ENCODE measurements at regions not wholly inside any gene's neighbourhood (a gene's known extent, or its start where the extent isn't known, plus 50 kb on each side); places are given as distances from the start of the nearest gene placed in this dataset.

DNA sequence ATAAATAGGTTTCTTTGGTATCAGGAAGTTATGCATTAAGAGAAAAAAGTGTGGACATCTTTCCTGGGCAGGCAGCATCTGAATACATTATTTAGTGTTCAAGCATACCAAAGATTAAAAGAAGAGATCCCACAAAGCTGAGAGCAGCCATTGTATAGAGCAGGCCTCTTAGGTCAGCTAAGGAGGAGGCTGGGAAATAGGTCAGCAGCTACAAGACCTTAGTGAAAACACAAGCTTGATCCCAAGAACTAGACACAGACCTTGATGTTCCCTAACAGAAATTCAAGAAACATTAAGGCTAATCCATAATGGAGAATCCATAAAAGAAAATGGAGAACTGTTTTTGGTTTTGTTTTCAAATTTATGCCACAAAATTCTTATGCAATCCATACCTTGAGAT lies 135.3 kb upstream of the DPT start:
- TF ChIP-seq, protein P1, sequence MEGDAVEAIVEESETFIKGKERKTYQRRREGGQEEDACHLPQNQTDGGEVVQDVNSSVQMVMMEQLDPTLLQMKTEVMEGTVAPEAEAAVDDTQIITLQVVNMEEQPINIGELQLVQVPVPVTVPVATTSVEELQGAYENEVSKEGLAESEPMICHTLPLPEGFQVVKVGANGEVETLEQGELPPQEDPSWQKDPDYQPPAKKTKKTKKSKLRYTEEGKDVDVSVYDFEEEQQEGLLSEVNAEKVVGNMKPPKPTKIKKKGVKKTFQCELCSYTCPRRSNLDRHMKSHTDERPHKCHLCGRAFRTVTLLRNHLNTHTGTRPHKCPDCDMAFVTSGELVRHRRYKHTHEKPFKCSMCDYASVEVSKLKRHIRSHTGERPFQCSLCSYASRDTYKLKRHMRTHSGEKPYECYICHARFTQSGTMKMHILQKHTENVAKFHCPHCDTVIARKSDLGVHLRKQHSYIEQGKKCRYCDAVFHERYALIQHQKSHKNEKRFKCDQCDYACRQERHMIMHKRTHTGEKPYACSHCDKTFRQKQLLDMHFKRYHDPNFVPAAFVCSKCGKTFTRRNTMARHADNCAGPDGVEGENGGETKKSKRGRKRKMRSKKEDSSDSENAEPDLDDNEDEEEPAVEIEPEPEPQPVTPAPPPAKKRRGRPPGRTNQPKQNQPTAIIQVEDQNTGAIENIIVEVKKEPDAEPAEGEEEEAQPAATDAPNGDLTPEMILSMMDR (IDR thresholded peaks at IDR 0.05), result no peak
- TF ChIP-seq POLR2A (IDR thresholded peaks at IDR 0.05), result no peak
- TF ChIP-seq POLR2AphosphoS5 (IDR thresholded peaks at IDR 0.05), result no peak

Measured in transverse colon (tissue), 4 donors.